Astrocyte of the spinal cord (primary cell): ENCODE measurements at regions not wholly inside any gene's neighbourhood (a gene's known extent, or its start where the extent isn't known, plus 50 kb on each side); places are given as distances from the start of the nearest gene placed in this dataset.

ENCODE experiments used
- DNase-seq: peaks from one replicate; pipeline ENCODE4 v3.0.0; 2011; ENCODE audit warnings: low read depth, low spot score
- H3K4me3 ChIP-seq: 2 replicates; pipeline ENCODE4 v1.5.1; 2011; ENCODE audit warnings: low read depth, mild to moderate bottlenecking, low read length, moderate library complexity
- in situ Hi-C: cut with HindIII; loops from 2 replicates; pipeline ENCODE4 v1.10.0; 2017; ENCODE audit warnings: low sequenced_read_pairs
- TF ChIP-seq, protein P1 (sequence below): IDR thresholded peaks from 2 replicates; pipeline ENCODE4 v1.5.1; 2012; ENCODE audit warnings: low read depth, mild to moderate bottlenecking, low read length, inconsistent platforms

DNA sequence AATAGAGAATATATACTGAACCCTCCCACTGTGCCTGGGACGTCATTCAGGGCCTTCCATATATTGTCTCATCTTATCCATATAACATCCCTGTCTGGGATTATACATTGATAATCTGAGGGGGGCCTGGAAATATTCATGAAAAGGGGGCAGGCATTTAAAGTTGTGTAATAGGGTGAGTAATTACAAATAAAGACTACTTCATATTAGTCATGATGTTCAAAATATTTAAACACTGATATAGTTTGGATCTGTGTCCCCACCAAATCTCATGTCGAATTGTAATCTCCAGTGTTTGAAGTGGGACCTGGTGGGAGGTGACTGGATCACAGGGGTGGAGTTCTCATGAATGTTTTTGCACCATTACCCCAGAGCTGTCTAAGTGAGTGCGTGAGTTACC, 97.8 kb downstream of the AQP9 start:
- in situ Hi-C loops, result no loop called here
- TF ChIP-seq, protein P1, sequence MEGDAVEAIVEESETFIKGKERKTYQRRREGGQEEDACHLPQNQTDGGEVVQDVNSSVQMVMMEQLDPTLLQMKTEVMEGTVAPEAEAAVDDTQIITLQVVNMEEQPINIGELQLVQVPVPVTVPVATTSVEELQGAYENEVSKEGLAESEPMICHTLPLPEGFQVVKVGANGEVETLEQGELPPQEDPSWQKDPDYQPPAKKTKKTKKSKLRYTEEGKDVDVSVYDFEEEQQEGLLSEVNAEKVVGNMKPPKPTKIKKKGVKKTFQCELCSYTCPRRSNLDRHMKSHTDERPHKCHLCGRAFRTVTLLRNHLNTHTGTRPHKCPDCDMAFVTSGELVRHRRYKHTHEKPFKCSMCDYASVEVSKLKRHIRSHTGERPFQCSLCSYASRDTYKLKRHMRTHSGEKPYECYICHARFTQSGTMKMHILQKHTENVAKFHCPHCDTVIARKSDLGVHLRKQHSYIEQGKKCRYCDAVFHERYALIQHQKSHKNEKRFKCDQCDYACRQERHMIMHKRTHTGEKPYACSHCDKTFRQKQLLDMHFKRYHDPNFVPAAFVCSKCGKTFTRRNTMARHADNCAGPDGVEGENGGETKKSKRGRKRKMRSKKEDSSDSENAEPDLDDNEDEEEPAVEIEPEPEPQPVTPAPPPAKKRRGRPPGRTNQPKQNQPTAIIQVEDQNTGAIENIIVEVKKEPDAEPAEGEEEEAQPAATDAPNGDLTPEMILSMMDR, result no peak

DNA sequence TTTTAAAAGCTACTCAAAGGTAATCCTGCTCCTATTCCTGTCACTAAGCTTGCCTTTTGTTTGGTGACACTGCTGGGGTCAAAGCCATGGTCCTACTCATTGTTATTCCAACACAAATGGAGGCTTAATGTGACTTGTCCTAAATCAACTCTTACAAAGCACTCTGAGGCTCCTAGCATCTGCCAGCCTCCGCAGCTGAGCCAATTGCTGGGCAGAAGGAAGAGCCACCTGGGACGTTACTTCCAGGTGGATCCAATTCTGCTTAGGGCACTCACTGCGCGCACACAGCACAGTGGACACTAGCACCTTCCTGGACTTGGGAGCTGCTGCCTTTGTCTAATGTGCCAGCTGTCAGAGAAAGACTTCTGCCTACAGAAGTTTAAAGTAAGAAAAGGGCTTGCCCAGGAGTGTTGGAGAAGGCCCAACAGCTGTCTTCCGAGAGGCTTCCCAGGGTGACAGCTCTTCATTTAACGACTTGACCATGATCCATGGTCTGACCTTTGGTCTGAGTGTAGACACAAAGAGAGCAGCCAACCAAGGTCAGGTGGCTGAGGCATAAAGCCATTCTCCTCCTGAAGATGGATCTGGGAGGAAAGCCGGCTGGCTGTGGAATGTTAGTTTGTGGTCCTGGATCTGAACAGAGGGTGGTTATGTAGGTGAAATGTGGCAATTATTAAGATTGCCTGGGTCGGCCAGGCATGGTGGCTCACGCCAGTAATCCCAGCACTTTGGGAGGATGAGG, 102.2 kb downstream of the AQP9 start:
- DNase-seq, result no peak
- H3K4me3 ChIP-seq, result no peak overlapping the region
- in situ Hi-C loops, result no loop called here
- TF ChIP-seq, protein P1, result no peak

More for the DNA sequence above, 97.8 kb downstream of the AQP9 start:
- no peak for DNase-seq
- H3K4me3 ChIP-seq, result no peak overlapping the region

DNA sequence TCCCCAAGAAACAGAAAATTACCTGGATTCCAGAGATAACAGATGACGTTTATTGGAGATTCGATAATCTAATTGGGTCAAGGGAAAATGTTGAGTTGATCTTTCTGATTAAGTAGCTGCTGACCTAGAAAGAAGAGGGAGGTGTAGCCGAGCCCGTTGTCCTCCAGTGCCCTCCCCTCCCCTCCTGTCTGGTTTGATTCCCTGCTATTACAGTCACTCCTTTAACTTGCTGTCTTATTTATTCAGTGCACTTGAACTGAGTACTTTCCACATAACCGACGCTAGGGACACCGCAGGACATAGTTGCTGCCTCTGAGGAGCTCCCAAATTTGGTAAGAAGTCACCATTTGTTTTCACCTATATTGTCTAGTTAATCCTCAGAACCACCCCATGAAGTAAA, 103.7 kb downstream of the AQP9 start:
- DNase-seq, result no peak
- no peak overlapping the region for H3K4me3 ChIP-seq
- TF ChIP-seq, protein P1, result peak; percentile 16
- in situ Hi-C loops, result no loop called here

DNA sequence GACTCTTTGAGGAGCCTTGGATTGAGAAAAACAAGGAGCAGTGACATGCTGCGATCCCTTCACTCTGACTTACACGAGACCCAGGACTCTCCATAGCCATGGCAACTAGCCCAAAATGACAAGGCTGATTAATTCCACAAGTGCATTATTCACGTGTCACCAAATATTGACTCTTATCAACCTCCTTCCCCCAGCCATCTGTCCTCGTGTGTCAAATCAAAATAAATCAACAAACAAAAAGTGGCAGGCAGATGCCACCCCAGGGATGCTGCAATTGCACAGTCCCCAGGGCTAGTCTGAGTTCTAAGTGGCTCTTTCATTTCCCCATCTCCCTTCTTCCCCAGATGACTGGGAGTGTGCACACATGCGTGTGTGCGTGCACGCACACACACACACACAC, 104.9 kb downstream of the AQP9 start:
- in situ Hi-C loops, result no loop called here
- TF ChIP-seq, protein P1, result no peak
- H3K4me3 ChIP-seq, result no peak overlapping the region
- no peak for DNase-seq

DNA sequence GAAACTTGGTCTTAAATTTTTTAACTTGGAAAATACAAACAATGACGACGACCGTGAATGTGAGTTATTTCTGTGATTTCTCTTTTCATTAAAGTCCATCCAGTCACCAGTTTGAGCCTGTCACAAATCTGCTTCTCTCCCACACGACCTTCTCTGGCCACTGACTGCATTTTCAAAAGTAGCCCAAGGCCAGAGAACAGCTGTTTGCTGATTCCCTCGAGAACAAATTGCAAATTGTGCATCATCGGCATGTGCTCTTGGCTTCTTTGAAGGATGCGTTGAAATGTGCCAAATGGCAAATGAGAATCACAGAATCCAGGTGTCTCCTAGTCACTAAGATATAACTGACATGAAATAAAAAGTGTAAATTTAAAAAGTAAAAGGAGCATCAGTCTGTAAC, 106.4 kb downstream of the AQP9 start:
- no peak for DNase-seq
- in situ Hi-C loops, result no loop called here
- no peak overlapping the region for H3K4me3 ChIP-seq
- TF ChIP-seq, protein P1, result no peak

DNA sequence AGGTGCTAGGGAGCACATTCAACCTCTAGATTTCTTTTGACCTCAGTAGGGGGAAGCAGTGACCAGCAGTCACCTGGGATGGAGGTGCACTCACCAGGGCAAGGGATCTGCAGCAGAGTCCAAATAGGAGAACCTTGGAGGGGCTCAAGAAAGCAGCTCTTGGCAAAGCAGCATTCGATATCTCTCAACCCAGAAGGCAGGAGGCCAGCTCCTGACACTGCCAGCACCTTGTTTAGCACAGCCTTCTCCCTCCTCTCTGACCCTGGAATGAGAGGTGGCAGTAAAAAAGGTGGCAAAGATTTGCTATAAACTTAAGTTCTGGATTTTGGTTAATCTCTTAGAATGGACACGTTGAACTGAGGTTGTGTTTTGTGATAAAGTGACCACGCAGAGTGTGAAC, 107.9 kb downstream of the AQP9 start:
- TF ChIP-seq, protein P1, result no peak
- H3K4me3 ChIP-seq, result no peak overlapping the region
- no peak for DNase-seq
- in situ Hi-C loops, result no loop called here
